GM10847 (cell line): ENCODE measurements at regions not wholly inside any gene's neighbourhood (a gene's known extent, or its start where the extent isn't known, plus 50 kb on each side); places are given as distances from the start of the nearest gene placed in this dataset.

Experiments used
- POLR2A ChIP-seq: IDR thresholded peaks from 2 replicates; pipeline ENCODE4 v1.6.1; 2011; ENCODE audit not compliant: insufficient read length; ENCODE audit errors: extremely low read depth

- no peak for TF ChIP-seq POLR2A
Observed at GRCh38 chr16:85515830-85516397, 97.2 kb upstream of the GSE1 start.

DNA sequence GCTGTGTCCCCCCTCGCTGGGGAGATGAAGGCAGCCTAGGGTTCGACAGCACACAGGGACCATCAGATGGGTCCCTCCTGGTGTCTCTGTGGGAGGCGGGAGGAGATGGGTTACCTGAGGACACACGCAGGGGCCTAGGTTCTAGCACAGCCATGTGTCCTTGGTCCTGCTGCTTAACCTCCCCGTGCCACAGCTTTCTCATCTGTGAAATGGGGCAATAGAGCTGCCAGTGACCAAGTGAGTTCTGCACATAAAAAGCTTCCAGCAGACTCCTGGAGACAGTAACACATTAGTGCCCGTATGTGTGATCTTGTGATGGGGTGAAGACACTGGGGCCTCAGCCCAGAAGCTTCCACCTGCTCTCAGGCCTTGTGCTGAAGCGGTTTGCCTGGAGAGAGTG lies 96.0 kb upstream of the GSE1 start:
- no peak for TF ChIP-seq POLR2A

DNA sequence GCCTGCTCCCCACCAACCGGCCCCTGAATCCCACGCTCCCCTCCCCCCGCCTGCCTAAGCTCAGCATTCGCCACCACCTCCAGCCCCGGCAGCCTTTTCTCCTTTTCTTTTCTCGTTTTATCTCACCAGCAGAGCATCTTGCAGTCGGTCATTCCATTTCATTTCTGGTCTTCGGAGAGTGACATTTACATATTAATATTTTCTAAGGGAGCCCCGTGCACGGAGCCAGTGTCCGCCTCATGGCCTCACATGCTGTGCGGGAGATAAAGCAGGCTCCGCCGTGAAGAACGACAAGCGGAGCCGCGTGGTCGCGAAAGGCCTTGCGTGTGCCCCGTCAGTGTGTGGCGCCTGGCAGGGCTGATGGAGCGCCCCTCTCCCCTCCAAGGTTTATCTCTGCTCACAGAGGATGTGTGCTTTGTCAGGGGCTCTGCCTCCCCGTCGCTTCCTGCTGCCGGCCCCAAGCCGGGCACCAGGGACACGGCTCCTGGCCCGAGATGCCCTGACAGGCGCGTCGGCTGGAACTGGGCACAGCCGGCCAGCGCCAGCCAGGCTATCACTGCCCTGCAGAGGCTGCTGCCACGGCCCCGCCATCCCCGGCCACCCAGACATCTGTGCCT lies 95.5 kb upstream of the GSE1 start:
- TF ChIP-seq POLR2A = no peak

GRCh38 chr16:85518398-85519049 lies 94.6 kb upstream of the GSE1 start:
- TF ChIP-seq POLR2A = no peak

DNA sequence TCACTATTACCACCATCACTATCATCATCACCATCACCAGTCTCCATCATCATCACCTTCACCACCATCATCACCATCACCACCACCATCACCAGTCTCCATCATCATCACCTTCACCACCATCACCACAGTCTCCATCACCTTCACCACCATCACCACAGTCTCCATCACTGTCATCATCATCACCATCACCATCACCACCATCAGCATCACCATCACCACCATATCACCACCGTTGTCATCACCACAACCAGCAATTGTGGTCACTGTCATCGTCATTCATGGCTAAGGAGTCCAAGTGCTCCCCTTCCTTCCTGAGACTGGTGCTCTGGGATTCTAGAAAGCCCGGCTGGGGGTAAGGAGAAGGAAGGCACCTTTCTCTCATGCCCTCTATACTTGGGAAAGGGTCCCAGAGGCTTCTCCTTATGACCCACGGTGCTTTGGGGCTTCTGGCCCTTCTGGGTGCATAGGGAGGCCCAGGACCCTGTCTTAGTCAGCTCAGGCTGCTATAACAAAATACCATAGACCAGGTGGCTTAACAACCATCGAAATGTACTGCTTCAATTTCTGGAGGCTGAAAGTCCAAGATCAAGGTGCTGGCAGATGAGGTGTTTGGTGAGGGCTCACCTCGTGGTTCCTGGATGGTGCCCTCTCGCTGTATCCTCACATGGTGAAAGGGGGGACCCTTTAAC lies 93.4 kb upstream of the GSE1 start:
- TF ChIP-seq POLR2A = no peak

DNA sequence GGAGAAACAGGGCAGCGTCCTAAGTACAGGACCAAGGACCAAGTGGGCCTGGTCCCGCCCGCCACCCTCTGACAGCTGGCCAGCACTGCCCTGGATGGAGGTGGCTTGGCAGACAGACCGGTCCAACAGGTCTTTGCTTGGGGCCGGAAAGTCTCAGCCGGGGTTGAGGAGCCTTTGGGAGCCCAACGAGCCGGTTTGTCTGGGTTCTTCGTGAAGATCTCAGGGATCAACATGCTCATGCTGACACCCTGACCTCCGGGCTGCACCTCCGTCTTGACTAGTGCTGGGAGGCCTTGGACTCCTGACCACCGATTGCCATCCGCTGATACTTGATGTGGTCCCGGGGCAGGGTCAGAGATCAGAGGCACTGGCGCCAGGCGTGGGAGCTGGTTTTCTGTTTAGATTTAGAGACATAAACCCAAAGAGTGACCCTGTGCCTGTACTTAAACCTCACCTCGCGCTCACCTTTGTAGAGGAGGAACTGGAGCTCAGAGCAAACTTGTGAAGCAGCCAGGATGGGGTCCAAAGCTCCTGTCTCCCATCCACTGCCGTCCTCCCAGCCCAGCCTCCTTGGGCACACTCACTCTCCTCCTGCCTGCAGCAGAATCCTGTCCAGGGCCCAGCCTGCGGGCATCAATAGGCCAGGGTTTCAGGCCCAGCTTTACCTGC lies 92.1 kb upstream of the GSE1 start:
- no peak for TF ChIP-seq POLR2A

GRCh38 chr16:85521552-85522307 lies 91.4 kb upstream of the GSE1 start:
- TF ChIP-seq POLR2A = no peak

GRCh38 chr16:85522308-85522841 lies 90.7 kb upstream of the GSE1 start:
- no peak for TF ChIP-seq POLR2A

DNA sequence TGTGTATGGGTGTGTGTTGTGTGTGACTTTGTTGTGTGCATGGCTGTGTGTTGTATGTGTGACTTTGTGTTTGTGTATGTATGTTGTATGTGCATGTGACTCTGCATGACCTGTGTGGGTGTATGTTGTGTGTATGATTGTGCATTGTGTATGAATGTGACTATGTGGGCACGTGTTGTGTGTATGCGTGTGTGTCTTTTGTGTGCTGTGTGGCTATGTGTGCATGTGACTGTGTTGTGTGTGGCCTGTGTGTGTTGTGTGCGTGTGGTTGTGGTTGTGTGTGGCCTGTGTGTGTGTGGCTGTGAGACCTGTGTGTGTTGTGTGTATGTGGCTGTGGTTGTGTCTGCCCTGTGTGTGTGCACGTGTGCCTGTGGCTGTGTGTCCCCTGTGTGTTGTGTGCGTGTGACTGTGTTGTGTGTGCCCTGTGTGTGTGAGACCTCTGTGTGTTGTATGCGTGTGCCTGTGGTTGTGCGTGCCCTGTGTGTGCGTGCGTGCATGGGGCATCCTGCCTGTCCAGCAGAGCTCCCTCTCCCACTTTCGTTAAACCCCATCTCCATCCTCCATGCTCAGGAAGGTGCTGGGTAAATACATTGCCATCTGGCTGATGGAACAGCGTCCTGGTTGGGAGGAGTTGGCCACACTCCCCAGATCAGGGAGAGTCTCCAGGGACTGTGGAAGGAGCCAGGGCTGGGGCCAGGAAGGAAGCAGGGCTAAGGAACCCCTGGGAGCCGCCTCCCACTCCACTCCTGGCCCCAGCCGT lies 90.1 kb upstream of the GSE1 start:
- TF ChIP-seq POLR2A = no peak

DNA sequence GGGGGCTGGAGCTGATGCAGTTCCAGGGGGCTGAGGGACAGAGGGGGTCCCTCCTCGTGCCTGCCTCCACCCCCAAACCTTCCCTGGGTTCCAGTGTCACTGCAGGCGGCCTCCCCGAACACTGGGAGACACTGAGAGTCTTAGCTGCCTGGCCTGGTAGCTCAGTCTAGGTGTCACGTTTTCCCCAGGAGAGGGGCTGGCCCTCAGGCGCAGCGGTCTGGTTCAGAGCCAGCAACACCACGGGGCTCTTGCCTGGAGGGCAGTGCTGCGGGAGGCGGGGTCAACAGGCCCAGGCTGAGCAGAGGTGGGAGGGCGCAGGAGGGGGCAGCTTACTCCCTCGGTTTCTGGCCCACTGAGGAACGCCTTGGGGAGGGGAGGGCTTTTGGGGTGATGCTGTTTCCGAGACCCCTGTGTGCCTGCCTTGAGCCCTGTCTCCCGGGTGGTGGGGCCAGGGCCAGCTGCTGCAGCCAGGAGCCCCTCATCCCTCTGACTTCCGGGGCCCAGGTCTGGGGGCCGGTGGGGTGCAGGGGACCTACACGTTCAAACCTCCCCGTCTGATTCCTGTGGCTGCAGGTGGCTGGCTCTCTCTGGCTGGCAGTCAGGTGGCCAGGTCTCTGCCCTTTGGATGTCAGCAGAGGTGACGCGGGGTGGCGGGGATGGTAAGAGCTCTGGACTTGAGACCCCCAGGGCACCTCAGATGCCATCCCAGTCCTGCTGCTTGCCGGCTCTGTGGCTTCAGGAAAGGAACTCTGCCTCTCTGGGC lies 89.3 kb upstream of the GSE1 start:
- TF ChIP-seq POLR2A = no peak

- no peak for TF ChIP-seq POLR2A
Observed at GRCh38 chr16:85524365-85524629, 88.8 kb upstream of the GSE1 start.

- TF ChIP-seq POLR2A = no peak
Observed at GRCh38 chr16:85524630-85525419, 88.3 kb upstream of the GSE1 start.

- TF ChIP-seq POLR2A = no peak
Observed at GRCh38 chr16:85525420-85526184, 87.5 kb upstream of the GSE1 start.
